HG03159 (cell line): ENCODE measurements at regions not wholly inside any gene's neighbourhood (a gene's known extent, or its start where the extent isn't known, plus 50 kb on each side); places are given as distances from the start of the nearest gene placed in this dataset.

Experiments
- ATAC-seq: cut with Tn5 transposase; IDR thresholded peaks from one replicate; pipeline ENCODE4 v1.9.1; 2021; ENCODE audit warnings: mild to moderate bottlenecking, moderate library complexity; ENCODE audit not compliant: unreplicated experiment

DNA sequence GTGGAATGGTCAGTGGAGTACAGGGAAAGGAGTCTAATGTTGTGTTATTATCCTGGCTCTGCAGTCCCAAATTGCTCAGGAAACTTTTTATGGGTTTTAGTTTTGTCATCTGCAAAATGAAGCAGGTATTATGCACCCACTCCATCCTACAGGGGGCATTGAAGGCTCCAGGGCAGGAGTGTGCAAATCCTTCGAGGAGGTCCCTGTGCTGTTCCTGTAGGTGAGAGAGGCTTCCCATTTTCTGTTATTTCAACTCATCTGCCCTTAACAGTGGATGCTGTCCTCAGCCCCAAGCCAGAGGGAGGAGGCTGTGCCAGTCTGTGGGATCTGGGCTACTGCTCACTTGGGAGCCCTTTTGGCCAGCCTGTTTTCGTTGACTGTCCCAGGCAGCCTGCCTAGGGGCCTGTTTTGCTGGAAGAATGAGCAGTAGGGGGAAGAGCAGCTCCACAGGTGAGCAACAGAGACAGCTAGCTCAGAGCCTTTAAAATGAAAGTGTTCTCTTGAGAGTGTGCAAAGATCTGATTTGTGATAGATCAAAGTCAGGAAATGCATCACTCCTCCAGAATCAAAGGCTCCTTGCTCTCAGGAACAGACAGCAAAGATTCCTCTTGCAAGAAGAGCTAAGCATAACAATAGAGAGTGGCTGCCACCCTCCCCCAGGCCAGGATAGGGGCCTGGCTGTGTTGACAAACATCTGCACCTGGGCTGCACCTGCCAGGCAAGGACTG is 317.6 kb upstream of the PROX1 start:
- ATAC-seq: no peak

DNA sequence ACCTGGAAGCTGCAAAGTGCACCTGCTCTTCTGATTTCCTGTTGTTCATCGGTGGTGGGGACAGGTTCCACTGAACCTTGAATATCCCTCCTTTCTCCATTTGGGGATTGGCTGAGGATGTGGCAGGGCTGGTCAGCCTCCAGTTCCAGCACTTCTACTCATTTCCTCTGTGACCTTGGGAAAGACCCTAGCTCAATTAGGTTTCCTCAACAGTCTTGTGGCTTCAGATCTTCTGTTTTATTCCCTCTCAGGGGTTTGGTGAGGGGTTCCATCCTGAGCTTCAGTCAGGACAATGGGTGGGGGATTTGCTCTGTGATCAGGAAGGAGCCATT is 317.1 kb upstream of the PROX1 start:
- no peak for ATAC-seq

DNA sequence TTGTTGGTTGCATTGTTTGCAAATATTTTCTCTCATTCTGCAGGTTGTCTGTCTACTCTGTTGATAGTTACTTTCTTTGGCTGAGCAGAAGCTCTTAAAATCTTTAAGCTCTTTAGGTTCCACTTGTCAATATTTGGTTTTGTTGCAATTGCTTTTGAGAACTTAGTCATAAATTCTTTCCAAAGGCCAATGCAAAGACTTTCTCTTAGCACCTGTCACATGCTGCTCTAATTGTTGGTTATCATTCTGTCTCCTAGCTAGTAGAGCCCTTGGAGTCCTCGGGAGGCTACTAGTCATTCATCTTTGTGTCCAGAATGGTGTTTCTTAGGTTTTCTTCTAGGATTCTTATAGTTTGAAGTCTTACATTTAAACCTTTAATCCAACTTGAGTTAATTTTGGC is 312.7 kb upstream of the PROX1 start:
- ATAC-seq: no peak

DNA sequence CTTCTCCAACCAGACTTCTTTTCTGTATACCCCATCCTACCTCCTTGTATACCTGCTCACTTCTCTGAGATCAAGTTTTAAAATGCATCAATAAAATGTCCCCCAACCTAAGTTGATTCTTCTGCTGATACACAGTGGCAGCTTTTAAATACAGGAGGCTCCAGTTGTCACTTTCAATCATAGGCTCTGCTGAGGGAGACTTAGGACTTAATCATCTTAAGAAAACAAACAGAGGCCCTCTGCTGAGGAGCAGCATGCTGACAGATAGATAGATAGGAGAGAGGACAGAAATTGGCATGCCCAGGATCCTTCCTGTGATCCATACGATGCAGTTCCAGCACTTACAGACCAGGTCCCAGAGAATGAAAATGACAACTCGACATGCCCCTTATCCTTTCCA is 311.0 kb upstream of the PROX1 start:
- no peak for ATAC-seq

DNA sequence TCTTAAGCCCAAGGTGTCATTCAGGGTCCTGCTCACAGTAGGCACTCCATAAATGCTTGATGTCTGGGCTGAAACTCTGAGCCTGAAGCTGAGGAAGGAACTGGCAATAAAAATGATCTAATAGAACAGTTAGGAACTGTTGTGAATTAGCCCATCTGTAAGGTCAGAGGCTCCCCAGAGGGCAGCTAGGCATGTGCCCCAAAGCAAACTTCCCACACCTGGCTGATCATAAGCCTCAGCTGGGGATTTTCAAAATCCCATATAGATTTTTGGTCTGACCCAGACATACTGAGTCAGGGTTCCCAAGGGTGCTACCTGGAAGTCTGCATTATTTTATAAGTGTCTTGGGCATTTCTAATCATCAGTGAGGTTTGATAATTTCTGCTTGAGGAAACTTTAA is 309.4 kb upstream of the PROX1 start:
- ATAC-seq: no peak

DNA sequence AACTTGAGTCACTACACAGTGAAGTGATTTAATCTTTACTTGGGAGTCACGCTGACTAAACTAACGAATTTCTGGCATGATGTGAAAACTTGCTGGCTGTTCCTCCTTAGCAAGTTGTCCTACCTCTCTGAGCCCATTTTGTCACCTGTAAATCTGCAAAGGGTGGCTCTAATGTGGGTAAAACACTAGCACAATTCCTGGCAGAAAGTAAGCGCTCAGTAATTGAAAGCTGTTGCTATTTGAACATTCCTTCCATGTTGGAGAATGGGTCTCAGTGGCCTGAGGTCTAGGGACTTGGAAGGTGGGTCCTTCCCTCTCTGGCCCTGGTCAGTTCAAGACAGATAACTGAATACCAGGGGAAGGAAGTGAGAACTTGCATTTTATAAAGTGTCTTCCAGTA is 309.0 kb upstream of the PROX1 start:
- ATAC-seq: no peak

DNA sequence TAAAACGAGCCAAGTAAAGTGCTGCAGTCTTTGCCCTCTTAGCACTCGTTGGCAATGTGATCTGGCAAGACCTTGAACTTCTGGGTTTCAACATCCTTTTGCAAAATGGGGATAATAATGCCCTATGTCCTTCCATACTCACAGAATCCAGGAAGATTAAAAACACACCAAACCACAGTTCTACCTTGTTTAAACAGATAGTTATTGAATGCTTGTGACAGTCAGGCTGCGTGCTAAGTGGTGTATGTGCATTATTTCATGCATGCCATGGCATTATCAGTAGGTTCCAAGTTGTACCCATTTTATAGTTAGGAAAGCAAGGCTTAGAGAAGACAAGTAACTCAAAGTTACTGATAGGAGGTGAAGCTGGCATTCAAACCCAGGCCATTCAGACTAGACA is 308.6 kb upstream of the PROX1 start:
- no peak for ATAC-seq

DNA sequence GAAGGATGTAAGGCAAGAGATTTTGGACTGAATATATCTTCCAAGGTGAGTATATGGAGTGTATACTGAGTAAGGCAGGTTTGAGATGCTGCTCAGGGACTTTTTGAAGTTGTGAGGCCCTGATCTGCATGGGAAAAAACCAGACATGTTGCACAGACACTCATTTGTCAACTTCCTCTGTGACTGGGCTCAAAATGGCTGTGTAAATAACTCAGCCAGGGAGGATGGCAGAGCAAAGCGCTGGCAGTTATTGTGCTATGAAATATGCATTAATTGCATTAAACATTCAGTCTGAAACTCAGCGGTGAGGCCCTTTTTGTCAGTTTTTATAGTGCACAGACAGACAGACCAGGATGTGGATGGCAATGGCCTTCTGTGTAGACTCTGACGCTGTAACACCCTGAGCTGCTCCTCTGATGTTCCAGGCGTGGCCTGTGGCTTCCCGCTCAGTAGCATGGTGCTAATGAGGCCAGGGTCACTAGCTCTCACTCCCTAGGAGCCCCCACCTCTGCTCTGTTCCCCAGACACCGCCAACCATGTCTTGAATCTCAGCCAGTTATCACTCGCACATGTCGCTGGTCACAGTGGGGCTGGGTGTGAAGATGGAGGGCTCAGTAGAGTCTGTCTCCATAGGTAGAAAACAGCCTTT is 307.0 kb upstream of the PROX1 start:
- no peak for ATAC-seq

DNA sequence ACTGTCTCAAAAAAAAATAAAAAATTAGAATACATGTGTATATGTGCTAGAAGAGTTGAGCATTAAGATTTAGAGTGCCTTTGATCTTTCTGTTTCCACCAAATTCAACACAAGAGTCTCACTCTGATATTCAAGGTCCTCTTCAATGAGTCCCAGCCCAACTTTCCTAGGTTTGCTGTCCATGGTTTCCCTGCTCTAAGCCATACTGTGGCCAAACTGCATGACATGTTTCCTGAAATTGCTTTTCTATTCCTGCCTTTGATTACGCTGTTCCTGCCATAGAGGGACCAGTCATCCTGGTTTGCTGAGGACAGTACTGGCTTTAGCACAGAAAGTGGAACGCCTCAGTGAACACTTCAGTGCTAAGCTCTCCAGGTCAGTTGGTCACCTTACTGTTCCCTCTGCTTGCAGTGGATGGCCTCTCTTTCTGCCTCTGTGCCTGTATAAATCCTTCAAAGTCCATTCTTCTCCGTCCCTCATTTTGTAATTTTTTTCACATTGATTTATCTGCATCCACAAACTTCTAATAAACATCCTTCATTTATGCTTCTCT is 305.9 kb upstream of the PROX1 start:
- ATAC-seq: no peak

DNA sequence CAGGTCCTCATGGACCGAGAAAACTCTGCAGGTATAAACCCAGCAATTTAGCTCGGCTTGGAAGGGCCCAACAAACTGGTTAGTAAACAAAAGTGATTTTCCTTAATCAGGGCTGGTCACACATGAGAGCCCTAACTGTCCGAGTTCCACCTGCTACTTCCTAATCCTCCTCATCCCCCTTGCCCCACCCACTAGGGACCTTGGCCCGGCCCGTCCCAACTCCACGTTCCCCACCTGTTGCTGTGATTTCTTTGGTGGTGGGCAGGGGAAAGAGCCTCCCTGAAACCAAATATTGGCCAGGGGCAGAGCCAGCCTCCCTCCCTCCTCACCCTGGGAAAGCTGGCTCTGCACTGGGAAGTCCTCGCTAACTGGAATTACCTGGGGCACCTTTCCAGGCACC is 304.2 kb upstream of the PROX1 start:
- no peak for ATAC-seq

DNA sequence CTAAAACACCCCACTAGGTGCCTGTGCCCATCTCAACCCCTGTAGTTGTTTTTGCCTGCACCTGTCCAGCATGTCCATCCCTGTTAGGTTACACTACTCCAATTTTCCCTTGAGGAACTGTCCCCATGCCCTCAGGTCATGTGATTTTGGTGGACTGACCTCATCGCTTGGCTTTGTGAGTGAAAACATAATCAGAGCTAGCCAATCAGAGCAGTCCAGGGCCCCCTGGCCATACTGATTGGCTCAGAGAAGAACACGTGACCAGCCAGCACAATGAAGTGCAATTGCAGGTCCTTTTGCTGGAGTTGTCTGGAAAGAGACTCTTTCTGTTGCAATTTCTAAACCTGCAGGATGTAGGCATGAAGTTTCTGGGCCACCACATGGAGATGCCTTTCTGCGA is 303.3 kb upstream of the PROX1 start:
- ATAC-seq: no peak

DNA sequence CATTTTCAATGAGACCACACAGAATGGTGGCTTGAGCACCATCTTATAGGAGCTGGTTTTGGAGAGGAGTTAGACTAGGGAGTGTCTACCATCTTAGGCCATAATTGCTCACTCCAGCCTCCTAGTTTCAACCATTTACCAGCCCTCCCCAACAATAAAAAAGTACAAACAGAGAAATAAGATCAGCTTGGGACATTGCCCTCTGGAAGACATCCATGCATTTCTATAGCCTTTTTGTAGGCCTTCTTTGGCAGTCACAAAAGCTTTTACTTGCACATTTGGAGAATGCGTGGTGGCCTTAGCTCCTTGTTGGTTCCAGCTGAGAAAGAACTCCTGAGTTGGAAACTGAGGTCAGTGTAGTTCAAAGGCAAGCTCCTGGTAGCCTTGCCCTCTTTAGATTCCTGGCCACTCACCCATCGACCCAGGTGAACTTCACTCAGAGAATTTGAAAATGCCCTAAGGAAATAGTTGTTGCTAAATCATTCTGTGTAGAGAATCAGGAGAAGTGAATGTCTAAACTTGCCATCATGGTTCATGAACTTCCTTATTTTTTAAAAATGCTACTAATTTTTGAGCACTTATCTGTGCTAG is 301.7 kb upstream of the PROX1 start:
- no peak for ATAC-seq

DNA sequence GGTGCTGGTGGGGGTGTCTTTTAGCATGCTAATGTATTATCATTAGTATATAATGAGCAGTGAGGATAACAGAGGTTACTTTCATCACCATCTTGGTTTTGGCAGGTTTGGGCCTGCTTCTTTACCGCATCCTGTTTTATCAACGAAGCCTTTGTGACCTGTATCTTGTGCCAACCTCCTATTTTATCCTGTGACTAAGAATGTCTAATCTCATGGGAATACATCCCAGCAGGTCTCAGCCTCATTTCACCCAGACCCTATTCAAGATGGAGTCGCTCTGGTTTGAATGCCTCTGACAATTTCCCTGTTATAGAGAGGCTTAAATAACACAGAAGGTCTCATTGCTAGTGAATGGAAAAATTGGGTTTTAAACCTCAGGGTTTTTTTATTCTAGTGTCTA is 300.8 kb upstream of the PROX1 start:
- no peak for ATAC-seq

DNA sequence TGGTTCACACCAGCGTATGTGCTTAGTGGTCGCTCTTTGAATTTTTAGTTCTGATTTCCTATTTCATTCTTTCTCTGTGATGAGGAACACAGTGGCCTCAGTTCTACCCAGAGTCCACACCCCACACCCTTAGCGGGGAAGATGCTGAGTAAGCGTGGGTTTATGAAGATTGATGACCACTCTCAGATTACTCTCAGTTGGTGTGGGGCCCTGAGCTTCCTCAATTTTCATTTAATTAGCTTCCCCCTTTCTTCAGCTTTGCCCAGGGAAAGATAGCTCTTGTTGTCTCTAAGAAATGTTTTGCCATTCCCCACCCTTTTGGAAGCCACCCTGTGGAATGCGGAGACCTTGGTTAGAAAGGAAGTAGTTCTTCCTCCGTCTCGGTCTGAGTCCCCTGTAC is 299.9 kb upstream of the PROX1 start:
- no peak for ATAC-seq

DNA sequence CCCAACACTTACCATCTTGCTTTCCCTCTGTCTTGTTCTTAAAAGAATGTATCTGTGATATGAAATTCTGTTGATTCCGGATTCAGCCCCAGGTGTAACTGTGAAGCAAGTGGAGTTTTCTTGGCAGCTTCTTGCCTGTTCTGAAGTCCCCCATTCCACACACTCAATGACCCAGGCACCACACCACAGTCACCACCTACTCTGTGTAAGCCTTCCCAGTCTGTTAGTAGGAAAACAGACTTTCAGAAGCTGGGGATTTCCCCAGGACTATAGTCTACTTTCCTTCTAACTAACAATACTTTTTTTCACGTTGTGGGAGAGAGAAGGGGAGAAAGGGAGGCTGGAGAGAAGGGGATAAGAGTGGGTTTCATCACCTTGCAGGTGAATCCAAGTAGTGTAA is 299.1 kb upstream of the PROX1 start:
- ATAC-seq: no peak

DNA sequence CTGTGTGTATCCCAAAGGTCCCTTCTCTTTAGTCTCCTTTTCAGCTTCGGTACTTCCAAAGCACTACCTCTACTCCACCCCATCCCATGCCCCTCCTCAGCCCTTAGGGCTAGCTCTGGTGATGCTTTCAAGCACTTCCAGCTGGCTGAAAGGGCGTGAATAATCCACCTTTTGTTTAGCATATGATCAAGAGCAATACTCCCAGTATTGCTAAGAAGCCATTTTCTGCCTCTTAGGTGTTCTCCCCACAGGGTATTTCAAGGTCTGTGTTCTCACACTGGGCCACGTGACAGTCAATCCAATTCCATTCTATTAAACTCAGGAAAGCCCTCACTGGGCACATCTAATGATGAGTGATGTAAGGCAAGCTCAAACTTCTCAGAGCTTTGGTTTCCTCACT is 298.5 kb upstream of the PROX1 start:
- no peak for ATAC-seq

DNA sequence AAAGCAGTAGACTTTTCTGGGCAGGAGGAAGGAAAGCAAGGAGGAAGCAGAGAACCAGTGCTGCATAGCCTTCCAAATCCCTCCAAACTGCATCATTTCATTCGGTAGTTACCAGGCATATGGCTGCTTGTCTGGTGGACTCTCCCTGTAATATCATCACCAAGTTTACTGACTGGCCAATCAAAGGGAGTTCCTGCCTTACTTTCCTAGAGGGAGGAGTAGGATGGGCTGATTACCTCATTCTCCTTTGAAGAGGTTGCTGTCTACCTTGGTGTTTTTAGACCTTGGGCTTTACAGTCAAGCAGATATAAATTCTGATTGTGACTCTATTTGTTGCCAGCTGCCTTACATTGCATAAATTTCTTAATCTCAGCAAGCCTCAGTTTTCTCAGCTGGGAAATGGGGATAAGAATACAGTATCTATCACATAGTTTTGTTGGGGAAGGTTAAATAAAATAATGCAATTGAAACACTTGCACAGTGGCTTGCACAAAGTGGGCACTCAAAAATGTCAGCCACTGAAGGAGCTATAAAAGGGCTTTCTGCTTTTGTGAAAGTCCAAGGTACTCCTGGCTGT is 297.3 kb upstream of the PROX1 start:
- ATAC-seq: no peak

DNA sequence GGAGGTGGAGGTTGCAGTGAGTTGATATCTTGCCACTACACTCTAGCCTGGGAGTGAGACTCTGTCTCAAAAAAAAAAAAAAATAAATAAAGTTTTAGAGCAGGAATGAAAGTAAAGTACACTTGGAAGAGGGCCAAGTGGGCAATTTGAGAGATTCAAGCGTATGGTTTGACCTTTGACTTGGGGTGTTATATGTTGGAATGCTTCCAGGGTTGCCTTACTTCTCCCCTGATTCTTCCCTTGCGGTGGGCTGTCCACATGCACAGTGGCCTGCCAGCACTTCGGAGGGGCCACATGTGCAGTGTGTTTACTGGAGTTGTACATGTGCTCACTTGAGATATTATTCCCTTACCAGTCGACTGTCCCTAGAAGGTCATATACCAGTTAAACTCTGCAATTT is 295.5 kb upstream of the PROX1 start:
- ATAC-seq: no peak

DNA sequence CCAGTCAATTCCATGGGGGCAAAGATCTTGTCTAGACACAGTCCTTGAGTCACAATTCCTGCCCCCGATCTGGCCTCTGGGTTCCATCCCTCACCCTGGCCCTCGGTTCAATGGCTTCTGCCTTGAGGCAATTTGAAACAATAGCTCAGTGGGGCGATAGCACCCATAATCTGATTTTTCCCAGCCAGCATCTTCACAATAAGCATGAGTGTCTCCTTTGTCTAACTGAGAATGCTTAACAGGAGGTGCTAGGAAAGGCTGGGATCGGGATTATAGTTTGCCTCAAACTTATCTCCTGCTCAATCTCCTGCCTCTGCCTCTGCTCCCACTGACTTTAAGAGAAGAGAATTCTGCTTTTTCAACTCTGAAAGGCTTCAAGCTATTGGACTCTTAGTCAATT is 293.9 kb upstream of the PROX1 start:
- ATAC-seq: no peak

DNA sequence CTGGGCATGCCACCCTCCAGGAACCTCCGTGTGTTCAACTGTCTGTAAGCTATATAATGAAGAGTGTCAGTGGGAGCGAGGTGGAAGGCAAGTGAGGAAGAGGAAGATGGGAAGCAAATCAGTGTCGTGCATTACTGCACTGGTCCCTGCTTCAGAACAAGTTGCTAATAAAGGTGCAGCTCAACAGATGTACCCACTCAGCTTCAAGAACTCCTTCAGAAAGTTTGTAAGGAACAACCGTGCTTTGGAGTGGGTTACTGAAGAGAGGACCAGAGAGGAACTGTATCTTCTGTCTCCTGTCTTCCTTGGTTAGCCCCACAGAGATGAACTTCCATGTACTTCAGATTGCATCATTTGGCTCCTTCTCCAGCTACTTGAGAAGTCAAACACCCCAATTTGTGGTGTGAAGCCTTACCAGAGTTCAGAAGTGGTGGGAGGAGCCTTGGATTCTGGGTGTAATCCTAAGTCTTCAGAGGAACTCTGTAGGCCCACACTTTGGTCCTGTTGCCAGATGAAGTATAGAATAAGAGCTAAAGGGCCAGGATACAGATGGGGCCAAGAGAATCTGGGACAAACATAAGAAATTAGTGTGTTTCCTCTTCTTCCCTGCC is 290.5 kb upstream of the PROX1 start:
- ATAC-seq: no peak

DNA sequence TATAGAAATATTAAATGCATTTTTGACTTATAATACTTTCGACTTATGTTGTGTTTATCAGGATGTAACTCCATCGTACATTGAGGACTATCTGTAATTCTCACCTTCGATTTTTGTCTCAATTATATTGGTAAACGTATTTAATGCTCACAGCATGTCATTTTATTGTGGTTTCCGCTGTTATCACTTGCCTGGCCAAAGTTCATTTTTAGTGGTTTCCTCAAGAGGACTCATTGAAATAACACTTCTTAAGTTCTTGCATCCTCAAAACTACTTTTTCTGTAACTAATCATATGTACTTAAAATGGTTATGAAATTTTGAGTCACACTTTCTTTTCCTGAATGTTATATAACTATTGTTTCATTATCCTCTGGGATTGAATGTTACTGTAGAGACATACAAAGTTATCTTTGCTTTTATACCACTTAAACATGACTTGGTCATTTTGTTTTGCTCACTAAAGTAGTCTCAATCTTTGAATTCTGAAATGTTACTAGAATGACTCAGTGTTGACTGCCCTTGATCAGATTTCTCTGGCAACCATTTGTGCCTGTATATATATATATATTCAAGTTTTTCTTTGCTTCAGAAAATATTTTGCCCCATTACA is 289.6 kb upstream of the PROX1 start:
- ATAC-seq: no peak
